Hepatic stellate cell (primary cell): ENCODE measurements at regions not wholly inside any gene's neighbourhood (a gene's known extent, or its start where the extent isn't known, plus 50 kb on each side); places are given as distances from the start of the nearest gene placed in this dataset.
"Not testable (repeated sequence)": the region's sequence is repeated elsewhere in the genome, so short reads cannot be mapped to it uniquely, and the experiment has no call there.

ENCODE experiments used
- DNase-seq: peaks from one replicate; pipeline ENCODE4 v3.0.0; 2011; ENCODE audit warnings: low spot score

DNA sequence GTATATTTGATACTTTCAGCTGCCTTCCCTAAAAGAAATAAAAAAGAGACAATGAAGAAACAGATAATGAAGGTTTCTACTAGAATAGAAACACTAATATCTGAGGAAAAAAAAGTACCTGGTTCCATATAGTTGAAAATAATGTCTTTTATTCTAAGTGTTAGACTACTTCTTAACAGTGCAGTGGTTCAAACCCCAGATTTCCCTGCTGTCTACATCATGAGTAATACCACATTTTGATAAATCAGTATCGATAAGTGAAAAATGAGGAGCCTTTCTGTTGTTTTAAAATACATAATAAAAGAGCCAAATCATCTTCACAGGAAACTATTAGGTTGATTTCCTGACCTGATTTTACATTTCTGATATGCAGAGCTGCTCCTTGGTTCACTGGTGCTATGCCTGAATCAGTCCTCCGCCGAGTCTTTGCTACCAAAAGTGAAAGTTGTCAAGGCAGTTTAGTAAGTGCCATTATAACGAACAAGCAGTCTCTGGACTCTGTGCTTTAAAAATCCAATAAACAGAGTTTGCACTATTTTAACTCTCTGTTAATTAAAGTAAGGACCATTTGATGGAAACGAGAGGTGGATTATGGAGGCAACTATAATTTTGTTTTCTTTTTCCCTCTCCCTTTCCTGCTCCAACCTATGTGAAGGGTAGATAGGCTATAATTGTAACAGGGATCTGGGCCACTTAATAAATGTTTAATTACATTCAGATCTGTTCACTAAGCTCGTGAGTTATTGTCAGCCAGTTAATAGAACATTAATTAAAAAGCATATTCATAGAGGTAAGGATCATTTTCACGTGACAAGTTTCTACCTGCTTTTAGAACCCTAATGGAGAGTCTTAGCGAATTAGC is 724.5 kb upstream of the RAG2 start:
- peak; percentile 1 for DNase-seq

DNA sequence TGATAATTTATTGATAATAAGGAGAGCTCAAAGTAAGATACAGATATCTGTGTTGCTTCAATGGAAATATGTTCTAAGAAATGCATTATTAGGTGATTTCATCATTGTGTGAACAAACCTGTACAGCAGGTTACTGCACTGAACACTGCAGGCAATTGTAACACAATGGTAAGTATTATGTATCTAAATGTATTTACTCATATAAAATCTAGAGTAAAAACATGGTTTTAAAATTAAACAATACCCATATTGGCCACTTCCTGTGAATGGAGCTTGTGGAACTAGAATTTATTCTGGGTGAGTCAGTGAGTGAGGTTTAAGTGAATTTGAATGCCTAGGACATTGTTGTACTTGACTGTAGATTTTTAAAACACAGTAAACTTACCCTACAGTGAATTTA is 722.9 kb upstream of the RAG2 start:
- DNase-seq: peak; percentile 5

DNA sequence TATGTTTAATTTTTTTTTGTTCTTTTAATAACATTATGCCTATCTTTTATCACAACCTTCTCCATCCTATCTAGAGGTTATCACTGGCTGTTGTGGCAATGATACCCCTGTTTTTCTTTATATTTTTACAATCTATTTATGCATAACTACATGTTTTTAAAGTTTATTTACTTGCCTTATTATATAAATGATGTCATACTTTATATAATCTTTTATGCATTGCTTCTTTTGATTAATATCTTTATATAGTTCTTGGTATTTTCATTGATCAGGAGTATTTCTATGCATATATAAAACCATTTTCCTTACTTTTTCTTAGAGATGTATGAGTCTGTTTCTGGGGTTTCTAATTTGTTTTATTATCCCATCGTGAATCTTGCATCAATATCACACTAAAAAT is 719.8 kb upstream of the RAG2 start:
- no peak for DNase-seq

DNA sequence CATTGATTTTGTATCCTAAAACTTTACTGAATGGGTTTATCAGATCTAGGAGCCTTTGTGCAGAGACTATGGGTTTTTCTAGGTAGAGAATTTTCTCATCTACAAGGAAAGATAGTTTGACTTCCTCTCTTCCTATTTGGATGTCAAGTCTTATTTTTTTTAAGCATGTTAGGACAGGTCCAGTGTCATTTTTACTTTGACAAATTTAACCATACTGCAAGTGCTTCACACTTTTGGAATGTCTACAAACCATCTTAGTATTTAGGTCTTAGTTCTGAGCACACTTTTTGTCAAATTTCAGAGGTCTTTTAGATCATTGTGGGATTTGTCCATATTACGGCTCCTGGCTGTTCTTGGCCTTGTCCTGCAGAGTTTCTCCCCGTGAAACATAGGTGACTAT is 715.2 kb upstream of the RAG2 start:
- DNase-seq: no peak

DNA sequence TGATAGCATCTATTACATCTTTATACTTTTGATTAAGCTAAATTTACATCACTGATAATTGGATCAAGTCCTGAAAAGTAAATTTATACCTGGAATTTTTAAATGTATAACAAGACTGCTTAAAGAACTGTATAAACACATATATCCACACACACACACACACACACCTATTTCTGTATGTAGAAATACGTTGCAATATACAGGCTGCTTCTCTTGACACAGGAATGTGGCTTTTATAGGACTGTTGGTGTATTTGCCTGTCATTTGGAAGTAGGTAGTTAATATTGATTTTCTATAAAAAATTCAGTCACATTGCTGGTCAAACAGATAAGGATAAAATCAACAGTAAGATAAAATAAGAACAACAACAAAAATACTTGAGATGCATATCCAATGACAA is 708.5 kb upstream of the RAG2 start:
- no peak for DNase-seq

DNA sequence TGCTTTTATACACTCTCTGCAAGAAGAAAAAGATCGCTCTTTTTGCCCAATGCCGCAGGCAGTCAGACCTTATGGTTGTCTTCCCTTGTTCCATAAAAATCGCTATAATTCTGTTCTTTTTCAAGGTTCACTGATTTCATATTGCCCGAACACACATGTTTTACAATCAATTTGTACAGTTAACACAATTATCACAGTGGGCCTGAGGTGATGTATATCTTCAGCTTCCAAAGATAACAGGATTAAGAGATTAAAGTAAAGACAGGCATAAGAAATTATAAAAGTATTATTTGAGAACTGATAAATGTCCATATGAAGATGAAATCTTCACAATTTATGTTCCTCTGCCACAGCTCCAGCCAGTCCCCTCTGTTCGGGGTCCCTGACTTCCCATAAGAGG is 703.4 kb upstream of the RAG2 start:
- not testable (repeated sequence) for DNase-seq

DNA sequence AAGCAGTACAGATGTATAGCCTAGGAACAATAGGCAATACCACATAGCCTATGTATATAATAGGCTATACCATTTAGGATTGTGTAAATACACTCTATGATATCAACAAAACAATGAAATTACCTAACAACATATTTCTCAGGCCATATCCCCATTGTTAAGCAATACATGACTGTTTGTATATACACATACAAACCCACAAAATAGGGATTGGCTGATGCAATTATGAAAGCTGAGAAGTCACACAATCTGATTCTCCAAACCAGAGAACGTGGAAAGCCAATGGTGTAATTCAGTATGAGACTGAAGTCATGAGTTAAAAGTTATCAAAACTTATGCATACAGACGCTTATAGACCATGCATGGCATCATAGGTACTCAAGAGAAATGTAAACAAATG is 700.1 kb upstream of the RAG2 start:
- no peak for DNase-seq

DNA sequence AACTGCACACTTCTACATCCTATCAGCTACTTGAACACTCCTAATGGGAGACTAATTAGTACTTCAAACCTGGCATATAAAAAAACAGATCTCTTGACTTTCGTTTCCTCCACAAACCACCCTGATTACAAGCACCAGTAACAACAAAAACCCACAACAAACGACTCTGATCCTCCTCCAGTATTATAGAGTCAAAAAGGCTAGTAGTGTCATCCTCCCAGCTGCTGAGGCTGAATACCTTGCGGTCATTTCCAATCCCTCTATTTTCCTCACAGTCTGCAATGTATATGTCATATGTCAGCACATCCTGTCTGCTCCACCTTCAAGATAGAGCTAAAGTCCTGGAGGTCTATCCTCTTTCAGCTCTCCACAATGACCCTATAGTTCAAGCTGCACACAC is 688.9 kb upstream of the RAG2 start:
- DNase-seq: no peak

DNA sequence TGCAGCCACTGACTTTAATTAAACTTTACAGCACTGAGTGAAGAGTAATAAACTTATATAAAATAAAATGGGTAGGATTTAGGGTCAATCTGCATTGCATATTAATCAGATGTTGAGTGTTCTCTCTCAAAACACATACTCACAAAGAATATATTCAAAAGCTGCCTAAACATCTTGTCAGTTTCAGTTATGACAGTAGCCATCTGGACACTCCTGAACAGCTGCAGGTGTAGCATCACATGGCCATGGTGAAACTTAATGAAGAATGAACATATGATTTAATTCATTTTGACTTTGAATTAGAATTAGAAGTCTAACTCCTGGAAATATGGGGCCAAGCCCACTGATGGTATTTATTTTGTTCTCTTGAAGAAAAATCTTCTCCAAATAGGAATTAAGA is 684.3 kb upstream of the RAG2 start:
- no peak for DNase-seq

DNA sequence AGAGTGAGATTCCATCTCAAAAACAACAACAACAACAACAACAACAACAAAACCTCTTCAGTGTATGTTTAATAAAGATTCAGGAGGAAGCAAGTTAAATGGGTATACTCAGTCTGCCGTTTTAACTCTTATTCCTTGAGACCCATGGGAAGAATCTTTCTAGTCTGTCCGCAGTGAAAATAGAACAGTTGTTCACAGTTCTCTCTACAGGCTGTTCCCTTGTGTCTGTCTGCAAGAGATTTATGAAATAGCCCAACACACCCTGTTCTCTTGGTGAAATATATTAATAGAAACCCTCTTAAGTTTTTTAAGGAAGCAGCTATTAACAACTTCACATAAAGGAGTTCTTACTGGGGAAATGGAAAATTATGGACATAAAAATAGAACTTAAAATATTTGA is 682.2 kb upstream of the RAG2 start:
- DNase-seq: no peak

DNA sequence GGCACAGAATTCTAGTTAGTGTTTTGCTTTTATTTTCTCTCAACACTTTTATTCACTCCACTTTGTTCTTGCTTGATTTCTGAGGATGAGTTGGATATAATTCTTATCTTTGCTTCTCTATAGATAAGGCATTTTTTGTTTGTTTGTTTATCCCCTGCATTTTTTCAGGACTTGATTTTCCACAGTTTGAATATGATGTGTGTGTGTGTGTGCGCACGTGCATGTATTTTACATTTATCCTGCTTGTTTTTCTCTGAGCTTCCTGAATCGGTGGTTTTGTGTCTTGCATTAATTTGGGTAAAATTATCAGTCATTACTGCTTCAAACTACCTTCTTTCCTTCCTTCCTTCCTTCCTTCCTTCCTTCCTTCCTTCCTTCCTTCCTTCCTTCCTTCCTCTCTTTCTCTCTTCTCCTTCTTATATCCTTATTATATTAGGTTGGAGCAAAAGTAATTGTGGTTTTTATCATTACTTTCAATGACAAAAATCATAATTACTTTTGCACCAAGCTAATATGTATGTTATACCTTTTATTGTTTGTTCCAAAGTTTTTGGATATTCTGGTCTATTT is 679.9 kb upstream of the RAG2 start:
- DNase-seq: no peak

DNA sequence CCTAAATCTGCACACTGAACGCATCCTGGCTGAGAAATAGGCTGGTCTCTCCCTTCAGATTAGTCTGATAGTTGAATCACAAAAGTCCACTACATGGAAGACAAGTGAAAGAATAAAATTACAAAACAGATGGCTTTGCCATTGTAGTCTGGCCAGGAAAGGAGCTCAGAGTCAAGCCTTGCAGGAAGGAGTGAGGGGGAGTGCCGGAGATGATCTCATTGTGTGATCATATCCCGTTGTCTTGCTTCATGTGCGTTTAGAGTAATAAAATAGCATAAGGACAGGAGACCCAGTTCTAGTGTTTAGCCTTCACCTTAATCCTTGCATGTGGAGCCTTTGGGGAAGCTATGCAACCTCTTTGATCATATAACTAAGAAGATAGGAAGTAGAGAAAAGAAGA is 666.7 kb upstream of the RAG2 start:
- DNase-seq: no peak

DNA sequence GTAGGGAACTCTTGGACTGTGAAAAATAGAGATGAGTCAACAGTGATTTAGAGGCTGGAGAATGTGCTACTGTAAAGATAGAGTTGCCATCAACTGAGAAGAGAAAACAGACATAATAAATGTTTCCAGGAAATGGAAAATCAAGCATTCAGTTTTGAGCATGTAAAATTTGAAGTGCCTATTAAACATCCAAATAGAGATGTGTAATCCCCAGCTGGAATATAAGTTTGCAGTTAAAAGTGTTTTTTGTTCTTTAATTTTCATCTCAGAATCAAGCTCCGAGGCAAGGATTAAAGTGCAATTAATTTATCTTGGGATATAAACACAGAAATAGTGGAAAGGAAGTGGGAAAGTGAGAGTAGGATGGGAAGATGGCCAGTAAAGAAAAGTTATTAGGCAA is 666.0 kb upstream of the RAG2 start:
- DNase-seq: no peak

DNA sequence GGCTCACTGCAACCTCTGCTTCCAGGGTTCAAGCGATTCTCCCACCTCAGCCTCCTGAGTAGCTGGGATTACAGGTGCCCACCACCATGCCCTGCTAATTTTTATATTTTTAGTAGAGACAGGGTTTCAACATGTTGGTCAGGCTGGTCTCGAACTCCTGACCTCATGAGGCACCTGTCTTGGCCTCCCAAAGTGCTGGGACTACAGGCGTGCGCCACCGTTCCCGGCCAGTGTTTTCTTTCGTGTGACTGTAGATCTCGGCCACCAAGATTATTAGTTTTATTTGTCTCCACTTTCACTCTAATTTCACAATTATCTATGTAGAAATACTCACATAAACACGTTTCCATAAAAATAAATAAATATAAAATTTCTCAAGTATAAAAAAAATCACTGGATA is 665.4 kb upstream of the RAG2 start:
- DNase-seq: not testable (repeated sequence)

DNA sequence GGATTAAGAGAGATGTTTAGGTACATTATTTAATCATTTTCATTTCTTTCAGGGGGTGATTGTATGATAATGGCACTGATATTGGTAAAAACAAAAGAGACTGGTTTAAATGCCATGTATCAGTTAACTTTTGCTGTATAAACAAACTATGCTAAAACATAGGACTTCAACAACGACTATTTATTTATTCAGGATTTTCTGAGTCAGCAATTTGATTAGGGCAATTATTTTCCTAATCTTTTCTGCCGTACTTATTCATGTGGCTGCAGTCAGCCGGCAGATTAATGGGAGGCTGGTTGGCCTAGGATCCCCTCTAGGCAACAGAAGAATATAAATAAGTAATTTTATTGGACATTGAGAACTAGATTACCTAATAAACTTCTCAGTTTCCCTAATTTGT is 661.7 kb upstream of the RAG2 start:
- no peak for DNase-seq

DNA sequence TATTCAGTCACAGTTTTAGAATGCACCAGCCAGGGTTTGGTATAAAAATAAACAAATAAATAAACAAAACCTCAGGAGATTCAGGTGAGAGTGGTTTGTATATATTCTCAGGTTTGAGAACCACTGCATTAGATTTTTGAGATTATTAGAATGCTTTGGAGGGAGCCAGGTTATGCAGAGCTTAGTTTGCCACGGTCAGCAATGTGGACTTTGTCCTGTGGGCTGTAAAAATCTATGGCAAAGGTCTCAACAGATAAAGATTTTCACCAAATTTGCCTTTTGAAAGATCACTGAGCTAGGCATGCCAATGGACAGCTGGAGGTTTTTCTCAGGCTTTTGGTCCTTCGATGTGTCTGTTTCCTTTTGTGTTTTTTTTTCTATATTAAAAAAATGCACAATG is 650.1 kb upstream of the RAG2 start:
- DNase-seq: no peak

DNA sequence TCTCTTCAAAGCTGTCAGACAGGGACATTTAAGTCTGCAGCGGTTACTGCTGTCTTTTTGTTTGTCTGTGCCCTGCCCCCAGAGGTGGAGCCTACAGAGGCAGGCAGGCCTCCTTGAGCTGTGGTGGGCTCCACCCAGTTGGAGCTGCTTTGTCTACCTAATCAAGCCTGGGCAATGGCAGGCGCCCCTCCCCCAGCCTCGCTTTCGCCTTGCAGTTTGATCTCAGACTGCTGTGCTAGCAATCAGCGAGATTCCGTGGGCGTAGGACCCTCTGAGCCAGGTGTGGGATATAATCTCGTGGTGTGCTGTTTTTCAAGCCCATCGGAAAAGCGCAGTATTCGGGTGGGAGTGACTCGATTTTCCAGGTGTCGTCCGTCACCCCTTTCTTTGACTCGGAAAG is 648.1 kb upstream of the RAG2 start:
- not testable (repeated sequence) for DNase-seq

DNA sequence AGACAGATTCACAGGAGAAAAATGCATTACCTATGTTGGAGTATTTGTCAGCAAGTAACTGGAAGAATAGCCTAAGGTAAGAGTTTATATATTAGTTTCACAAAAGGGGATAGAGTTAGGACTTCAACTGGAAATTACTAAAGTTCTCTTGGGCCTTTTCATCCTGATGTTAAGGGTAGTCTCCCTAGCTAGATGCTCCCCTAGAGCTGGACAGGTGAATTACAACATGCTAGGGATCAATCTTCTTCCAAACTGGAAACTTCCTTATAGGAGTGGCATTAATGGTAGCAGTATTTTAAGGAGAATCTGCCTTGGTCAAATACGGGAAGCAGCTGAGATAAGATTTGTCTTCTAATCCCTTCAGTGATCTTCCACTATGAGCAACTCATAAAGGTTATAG is 632.8 kb upstream of the RAG2 start:
- no peak for DNase-seq

DNA sequence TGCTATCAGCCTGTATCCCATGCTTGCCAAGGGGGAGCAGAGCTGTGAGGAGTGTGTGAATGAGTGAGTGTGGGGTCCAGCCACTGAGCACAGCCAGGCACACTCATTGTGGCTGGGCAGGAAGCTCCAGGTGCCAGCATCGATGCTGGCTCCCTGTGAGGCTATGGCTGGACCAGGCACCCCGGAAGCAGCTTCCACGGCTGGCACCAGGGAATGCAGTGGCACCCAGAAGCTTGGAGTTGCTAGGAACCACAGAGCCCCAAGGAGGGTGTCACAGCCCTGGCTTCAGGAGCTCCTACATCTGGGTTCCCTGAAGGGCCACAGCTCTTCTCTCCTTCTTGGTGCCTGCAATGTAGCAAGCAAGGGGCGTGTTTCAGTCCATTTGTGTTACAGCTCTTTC is 625.9 kb upstream of the RAG2 start:
- DNase-seq: no peak

DNA sequence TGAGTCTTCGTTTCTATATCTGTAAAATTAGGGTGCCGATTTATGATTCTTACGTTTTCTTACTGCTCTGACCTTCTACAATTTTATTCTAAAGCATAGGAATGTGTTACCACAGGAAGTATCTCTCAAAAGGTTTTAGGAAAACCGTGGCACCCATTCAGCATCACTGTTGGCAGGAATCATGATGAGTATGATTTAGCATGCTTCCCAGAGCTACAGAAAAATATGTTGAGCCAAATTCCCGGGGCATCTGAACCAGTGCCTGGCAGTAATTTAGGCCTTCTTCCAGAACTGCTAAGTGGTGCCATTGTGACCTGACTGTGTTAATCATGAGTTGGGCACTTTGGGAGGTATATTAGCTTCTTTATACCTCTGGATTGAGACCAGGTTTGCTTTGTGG is 605.0 kb upstream of the RAG2 start:
- no peak for DNase-seq

DNA sequence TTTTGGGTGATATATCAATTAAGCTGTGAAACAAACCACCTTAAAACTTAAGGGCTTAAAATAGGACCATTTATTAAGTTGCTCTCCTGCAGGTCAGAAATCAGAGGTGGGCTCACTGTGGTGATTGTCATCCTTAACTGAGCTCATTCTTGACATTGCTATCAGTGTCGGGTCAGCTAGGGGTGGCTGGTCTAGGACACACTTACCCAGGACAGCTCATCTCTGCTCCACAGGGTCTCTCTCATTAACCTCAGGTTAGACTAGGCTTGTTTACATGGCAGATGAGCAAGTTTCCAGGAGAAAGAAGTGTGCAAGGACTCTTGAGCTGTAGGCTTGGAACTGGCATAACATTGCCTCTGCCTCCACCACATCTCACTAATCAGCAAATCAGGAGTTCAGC is 601.0 kb upstream of the RAG2 start:
- DNase-seq: no peak

DNA sequence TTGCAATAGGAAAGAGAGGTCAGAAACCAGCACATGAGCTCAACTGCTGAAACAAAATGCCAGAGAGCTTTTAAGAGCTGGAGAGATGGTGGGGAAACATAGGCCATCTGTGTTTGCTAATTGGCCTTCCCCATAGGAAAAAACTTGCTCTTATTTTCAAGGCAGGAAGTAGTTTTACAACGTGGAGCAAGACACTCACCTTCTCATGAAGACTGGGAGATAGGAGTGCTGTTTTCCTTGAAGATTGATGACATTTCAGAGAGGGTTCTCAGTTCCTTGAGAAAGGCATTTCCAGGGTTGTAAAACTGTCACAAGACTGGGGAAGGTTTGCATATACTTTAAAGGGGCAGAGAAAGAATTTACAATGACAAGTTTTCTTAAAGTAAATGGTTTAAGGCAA is 586.3 kb upstream of the RAG2 start:
- DNase-seq: no peak

DNA sequence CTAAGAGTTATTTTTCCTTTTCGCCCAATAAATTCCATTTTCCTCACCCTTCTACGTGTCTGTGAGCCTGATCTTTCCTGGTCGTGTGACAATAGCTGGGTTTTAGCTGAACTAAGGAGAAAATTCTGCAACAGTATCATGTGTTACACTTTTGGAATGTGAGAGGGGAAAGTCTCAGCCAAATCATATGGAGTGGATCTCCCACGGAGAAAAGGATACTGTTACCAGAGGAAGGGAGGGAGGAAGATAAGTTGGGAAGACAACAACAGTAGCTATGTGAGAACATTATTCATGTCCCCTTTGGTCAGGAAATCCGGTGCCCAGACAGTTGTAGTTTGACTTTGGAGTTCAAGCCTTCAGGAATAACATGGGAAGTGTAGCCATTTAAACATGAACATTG is 584.0 kb upstream of the RAG2 start:
- no peak for DNase-seq

DNA sequence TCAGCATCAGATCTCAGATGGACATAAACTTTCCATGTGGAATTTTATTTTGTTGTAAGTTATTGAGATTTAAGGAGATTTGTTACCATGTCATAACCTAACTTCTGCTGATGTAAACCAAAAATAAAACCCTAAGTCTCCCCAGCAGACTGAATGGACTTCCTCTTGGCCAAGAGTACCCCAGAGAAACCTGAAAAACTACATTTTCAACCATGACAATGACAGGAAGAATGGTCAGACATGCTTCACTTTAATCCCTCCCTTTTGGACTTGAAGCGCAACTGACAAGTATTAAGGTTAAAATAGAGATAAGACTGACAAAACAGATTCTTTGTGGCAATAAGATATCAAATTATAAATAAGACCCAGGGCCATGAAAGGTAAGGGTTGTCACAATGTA is 579.7 kb upstream of the RAG2 start:
- no peak for DNase-seq
